Nephron (organoid): ENCODE measurements at regions not wholly inside any gene's neighbourhood (a gene's known extent, or its start where the extent isn't known, plus 50 kb on each side); places are given as distances from the start of the nearest gene placed in this dataset.

Source experiments
- H3K27ac Mint-ChIP-seq, 3 experiments: 2 replicates each; pipeline ENCODE4 v1.8.0; 2020; ENCODE audit warnings: mixed read lengths in 3 of 3, mild to moderate bottlenecking in 2 of 3, moderate library complexity in 1 of 3
- H3K27me3 Mint-ChIP-seq: 2 replicates; pipeline ENCODE4 v1.8.0; 2021; ENCODE audit warnings: low read depth, mild to moderate bottlenecking, moderate library complexity, mixed read lengths
- H3K36me3 Mint-ChIP-seq: 2 replicates; pipeline ENCODE4 v1.8.0; 2020; ENCODE audit warnings: low read depth, mixed read lengths
- H3K4me1 Mint-ChIP-seq: 2 replicates; pipeline ENCODE4 v1.8.0; 2020; ENCODE audit warnings: mixed read lengths
- H3K4me3 Mint-ChIP-seq, 3 experiments: 2 replicates each; pipeline ENCODE4 v1.8.0; 2020; ENCODE audit warnings: mild to moderate bottlenecking in 3 of 3, mixed read lengths in 3 of 3, moderate library complexity in 2 of 3
- H3K9me3 Mint-ChIP-seq: 2 replicates; pipeline ENCODE4 v1.8.0; 2020; ENCODE audit warnings: mixed read lengths
- TF ChIP-seq, protein P1 (sequence below), 3 experiments: fragments of 200-600 bp; sonication (generic); IDR thresholded peaks; one replicate each; pipeline ENCODE4 v1.5.0; 2021; ENCODE audit warnings: antibody characterized with exemption in 3 of 3; ENCODE audit not compliant: unreplicated experiment in 3 of 3

DNA sequence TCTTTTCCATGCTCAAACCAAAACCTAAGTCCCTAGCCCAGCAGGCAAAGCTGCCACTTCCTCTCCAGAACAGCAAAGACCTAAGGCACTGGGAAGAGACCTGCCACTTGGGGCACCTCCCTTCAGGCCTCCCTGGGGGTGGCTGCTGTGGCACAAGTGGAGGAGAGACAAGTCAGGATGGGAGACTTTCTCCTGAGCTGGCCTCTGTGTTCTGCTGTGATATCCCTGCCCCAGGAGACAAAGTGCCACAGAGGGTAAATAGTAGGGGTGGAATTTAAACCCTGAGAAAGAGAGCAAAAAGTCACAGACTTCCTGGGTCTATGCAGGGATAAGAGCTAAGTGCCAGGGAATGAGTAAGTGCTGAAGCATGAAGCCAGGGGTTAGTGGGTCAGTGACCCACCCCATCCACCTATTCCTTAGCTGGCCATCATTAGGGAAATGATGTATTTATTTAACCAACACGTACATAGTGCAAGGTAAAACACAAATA lies 84.2 kb downstream of the MRPL14 start:
- Mint-ChIP-seq H3K36me3 (no peaks in the 10 kb centered on the region), H3K4me1 (peaks cover 35% of the 10 kb centered on the region), H3K4me3 (peak overlapping the region in 1 of 3 experiments; percentile 3)

DNA sequence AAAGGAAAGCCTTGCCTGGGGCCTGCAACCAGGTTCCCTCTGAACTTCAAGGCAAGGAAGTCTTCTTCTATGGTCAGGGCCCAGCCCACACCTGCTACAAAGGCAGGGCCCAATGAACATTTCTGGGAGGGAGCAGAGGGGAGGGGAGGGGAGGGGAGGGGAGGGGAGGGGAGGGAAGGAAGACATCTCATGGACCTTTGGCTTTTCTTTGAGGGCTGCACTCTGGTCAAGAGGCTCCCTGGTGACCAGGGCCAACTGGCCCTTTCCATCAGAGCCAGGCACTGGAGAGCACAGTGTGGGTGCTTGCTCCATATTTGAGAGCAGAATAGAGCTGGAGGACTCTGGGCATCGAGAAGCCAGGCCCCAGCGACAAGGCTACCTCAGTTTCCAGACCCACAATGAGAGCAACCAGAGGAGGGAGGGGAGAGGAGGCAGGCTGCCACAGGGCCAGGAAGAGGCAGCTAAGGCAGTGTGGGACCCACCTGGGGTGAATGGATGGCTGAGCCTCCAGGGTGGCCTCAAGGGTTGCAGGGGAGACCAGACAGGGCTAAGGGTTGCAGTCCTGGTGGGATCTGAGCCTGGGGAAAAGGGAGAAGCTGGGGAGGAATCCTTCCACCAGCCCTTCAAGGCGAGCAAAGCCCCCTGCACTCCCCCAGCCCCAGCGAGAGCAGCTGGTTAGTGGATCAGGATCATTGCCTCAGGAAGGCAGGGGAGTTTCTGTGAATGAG lies 84.8 kb downstream of the MRPL14 start:
- Mint-ChIP-seq H3K27ac (peak overlapping the region; percentile 90 to 97 (median 91)), H3K36me3 (no peaks in the 10 kb centered on the region)

More for the DNA sequence above, 84.2 kb downstream of the MRPL14 start:
- Mint-ChIP-seq H3K27ac (peak overlapping the region in 1 of 3 experiments; percentile 77), H3K9me3 (no peaks in the 10 kb centered on the region), H3K27me3 (no peaks in the 10 kb centered on the region)
- TF ChIP-seq, protein P1, sequence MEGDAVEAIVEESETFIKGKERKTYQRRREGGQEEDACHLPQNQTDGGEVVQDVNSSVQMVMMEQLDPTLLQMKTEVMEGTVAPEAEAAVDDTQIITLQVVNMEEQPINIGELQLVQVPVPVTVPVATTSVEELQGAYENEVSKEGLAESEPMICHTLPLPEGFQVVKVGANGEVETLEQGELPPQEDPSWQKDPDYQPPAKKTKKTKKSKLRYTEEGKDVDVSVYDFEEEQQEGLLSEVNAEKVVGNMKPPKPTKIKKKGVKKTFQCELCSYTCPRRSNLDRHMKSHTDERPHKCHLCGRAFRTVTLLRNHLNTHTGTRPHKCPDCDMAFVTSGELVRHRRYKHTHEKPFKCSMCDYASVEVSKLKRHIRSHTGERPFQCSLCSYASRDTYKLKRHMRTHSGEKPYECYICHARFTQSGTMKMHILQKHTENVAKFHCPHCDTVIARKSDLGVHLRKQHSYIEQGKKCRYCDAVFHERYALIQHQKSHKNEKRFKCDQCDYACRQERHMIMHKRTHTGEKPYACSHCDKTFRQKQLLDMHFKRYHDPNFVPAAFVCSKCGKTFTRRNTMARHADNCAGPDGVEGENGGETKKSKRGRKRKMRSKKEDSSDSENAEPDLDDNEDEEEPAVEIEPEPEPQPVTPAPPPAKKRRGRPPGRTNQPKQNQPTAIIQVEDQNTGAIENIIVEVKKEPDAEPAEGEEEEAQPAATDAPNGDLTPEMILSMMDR (IDR thresholded peaks at IDR 0.05; ENCODE audit: unreplicated experiment in 3 of 3): no peak

DNA sequence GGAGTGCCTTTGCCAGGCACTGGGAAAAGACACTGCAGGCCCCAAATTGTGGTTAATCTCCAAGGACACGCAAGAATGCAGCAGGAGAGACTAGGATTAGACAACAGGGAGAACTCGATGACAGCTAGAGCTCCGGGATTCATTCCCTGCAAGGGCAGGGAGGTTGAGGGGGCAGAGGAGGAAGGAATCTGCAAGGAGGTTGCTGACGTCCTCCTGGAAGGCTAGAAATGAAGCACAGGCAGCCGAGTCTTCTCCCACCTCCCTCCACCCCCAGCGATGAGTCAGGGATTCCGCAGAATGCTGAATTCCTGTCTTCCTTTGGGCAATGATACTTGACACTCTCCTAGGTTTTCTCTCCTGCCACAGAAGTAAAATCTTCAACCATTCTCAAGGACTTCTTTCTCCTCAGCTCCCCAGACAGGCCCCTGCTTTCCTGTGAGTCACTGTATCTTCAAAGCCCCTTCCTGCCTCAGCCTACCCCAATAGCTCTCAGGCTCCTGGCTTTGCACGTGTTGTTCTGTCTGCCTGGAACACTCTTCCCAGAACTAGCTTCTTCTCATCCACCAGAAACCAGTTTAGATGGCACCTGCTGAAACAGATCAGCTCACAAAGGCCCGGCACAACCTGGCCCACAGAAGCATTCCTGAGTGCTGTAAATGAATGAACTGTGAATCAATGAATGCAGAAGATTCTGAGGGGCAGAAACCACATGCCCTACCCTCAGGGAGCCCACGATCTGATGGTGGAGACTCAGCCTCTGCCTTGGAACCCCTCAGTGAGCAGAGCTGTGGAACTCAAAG lies 85.6 kb downstream of the MRPL14 start:
- Mint-ChIP-seq H3K27ac (peak overlapping the region; percentile 90 to 97 (median 91)), H3K27me3 (no peaks in the 10 kb centered on the region), H3K4me3 (peak overlapping the region in 2 of 3 experiments; percentile 7 to 8), H3K9me3 (no peaks in the 10 kb centered on the region), H3K4me1 (peaks cover 30% of the 10 kb centered on the region), H3K36me3 (no peaks in the 10 kb centered on the region)
- TF ChIP-seq, protein P1 (IDR thresholded peaks at IDR 0.05; ENCODE audit: unreplicated experiment in 3 of 3): no peak

More for the DNA sequence above, 84.8 kb downstream of the MRPL14 start:
- Mint-ChIP-seq H3K27me3 (no peaks in the 10 kb centered on the region), H3K4me3 (no peak overlapping the region), H3K9me3 (no peaks in the 10 kb centered on the region), H3K4me1 (peaks cover 35% of the 10 kb centered on the region)
- TF ChIP-seq, protein P1 (IDR thresholded peaks at IDR 0.05; ENCODE audit: unreplicated experiment in 3 of 3): no peak

DNA sequence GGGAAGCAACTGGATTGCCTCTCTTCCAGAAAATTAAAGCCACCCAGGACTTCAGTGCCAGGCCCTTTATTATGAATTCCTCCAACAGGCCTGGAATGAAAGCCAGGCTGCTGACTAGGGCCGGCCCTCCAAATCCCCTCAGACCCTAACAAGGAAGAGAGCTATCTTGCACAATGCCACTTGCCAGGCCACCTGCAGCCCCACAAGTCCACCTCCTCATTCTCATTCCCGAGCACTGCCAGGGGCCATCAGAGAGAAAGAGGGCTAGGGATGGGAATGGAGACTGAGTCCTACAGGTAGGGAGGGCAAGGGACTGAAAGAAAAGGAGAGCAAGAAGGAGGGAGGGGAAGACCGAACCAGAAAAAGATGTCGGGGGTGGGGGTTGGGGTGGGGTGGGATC lies 86.5 kb downstream of the MRPL14 start:
- Mint-ChIP-seq H3K9me3 (no peaks in the 10 kb centered on the region), H3K4me3 (no peak overlapping the region), H3K27me3 (no peaks in the 10 kb centered on the region), H3K36me3 (no peaks in the 10 kb centered on the region), H3K4me1 (peaks cover 31% of the 10 kb centered on the region), H3K27ac (peak overlapping the region; percentile 11 to 22 (median 16))
- TF ChIP-seq, protein P1 (IDR thresholded peaks at IDR 0.05; ENCODE audit: unreplicated experiment in 3 of 3): no peak

DNA sequence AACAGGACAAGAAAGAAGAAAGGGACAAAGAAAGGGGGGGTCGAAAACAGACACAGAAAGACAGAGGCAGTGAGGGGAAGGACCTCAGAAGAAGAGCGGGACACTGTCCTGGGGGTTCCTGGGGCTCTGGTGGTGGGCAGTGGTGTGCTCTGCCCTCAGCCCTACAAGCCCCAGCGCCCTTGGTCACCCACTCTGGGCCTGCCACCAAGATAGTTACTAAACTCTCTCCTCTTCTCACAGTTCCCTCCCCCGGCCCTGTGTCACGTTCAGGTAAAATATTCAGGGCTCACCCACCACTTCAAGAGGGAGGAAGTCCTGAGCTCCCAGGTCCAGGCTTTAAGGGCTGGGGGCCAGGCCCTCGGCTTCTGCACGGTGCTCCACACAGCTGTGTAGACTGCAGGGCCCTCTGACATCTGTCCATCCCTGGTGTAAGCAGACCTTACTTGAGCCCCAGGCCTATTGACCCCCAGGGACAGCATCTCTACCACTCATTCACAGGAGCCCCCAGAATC lies 87.4 kb downstream of the MRPL14 start:
- Mint-ChIP-seq H3K9me3 (no peaks in the 10 kb centered on the region), H3K4me1 (peaks cover 34% of the 10 kb centered on the region), H3K4me3 (no peak overlapping the region), H3K27me3 (no peaks in the 10 kb centered on the region), H3K27ac (peak overlapping the region; percentile 16 to 61 (median 17)), H3K36me3 (no peaks in the 10 kb centered on the region)
- TF ChIP-seq, protein P1 (IDR thresholded peaks at IDR 0.05; ENCODE audit: unreplicated experiment in 3 of 3): no peak
